Stimulated activated effector memory CD8-positive, alpha-beta T cell treated with anti-CD3 and anti-CD28 coated beads, Interleukin-12 subunit alpha, Interleukin-12 subunit beta, amount 100 ng/mL, for 72 hours (primary cell): ENCODE measurements at regions not wholly inside any gene's neighbourhood (a gene's known extent, or its start where the extent isn't known, plus 50 kb on each side); places are given as distances from the start of the nearest gene placed in this dataset.
"Not testable (repeated sequence)": the region's sequence is repeated elsewhere in the genome, so short reads cannot be mapped to it uniquely, and the experiment has no call there.

Experiments used
- ATAC-seq: fragments of 150-1000 bp; cut with Tn5 transposase; 2 replicates; pipeline ENCODE4 v1.10.0; 2021
- DNase-seq, 2 donors: peaks; one replicate each; pipeline ENCODE4 v3.0.0; 2021 to 2022; ENCODE audit warnings: low spot score in 2 of 2
- H3K27ac Mint-ChIP-seq: one replicate; pipeline ENCODE4 v1.8.0; 2022; ENCODE audit warnings: mild to moderate bottlenecking, mixed read lengths
- H3K36me3 Mint-ChIP-seq: one replicate; pipeline ENCODE4 v1.8.0; 2022; ENCODE audit warnings: mild to moderate bottlenecking, mixed read lengths
- H3K4me1 Mint-ChIP-seq: one replicate; pipeline ENCODE4 v1.8.0; 2022; ENCODE audit warnings: mixed read lengths
- H3K4me3 Mint-ChIP-seq: one replicate; pipeline ENCODE4 v1.8.0; 2022; ENCODE audit warnings: mild to moderate bottlenecking, mixed read lengths
- H3K9me3 Mint-ChIP-seq: one replicate; pipeline ENCODE4 v1.8.0; 2022; ENCODE audit warnings: mixed read lengths

- peaks cover 45% of the 10 kb centered on the region for H3K4me1 Mint-ChIP-seq
- H3K4me3 Mint-ChIP-seq, result no peak overlapping the region
- ATAC-seq (no peak), DNase-seq (no peak)
- H3K27ac Mint-ChIP-seq, result no peak overlapping the region
- H3K36me3 Mint-ChIP-seq, result peaks cover 19% of the 10 kb centered on the region
- H3K9me3 Mint-ChIP-seq, result no peaks in the 10 kb centered on the region
Measured at GRCh38 chr5:18736051-18736398, 1101.8 kb downstream of the TAF11L14 start.

- peaks cover 49% of the 10 kb centered on the region for H3K4me1 Mint-ChIP-seq
- ATAC-seq, H3K9me3 Mint-ChIP-seq, H3K4me3 Mint-ChIP-seq, H3K27ac Mint-ChIP-seq, DNase-seq: not testable (repeated sequence)
- peaks cover 13% of the 10 kb centered on the region for H3K36me3 Mint-ChIP-seq
Measured at GRCh38 chr5:18736736-18737135, 1102.5 kb downstream of the TAF11L14 start.

- Mint-ChIP-seq H3K4me3 (peak overlapping the region; percentile 14), H3K27ac (no peak overlapping the region), H3K9me3 (no peaks in the 10 kb centered on the region), H3K4me1 (peaks cover 61% of the 10 kb centered on the region), H3K36me3 (peaks cover 8% of the 10 kb centered on the region)
- DNase-seq (no peak), ATAC-seq (no peak)
Measured at GRCh38 chr5:18740301-18740700, 1106.0 kb downstream of the TAF11L14 start.

- H3K27ac Mint-ChIP-seq, result no peak overlapping the region
- DNase-seq, result no peak
- peaks cover 64% of the 10 kb centered on the region for H3K4me1 Mint-ChIP-seq
- H3K36me3 Mint-ChIP-seq, result peaks cover 17% of the 10 kb centered on the region
- H3K4me3 Mint-ChIP-seq, result peak overlapping the region; percentile 6
- no peaks in the 10 kb centered on the region for H3K9me3 Mint-ChIP-seq
- ATAC-seq, result no peak
Measured at GRCh38 chr5:18742830-18743229, 1108.6 kb downstream of the TAF11L14 start.

- DNase-seq (peak in 1 of 2 donors; percentile 60), ATAC-seq (peak; percentile 79)
- H3K36me3 Mint-ChIP-seq, result peaks cover 17% of the 10 kb centered on the region
- H3K4me1 Mint-ChIP-seq, result peaks cover 63% of the 10 kb centered on the region
- peak overlapping the region; percentile 85 for H3K4me3 Mint-ChIP-seq
- H3K27ac Mint-ChIP-seq, result peak overlapping the region; percentile 94
- no peaks in the 10 kb centered on the region for H3K9me3 Mint-ChIP-seq
Measured at GRCh38 chr5:18744441-18744840, 1110.2 kb downstream of the TAF11L14 start.

GRCh38 chr5:18745042-18745987 is 1111.1 kb downstream of the TAF11L14 start:
- DNase-seq, result no peak
- peak; percentile 58 for ATAC-seq
- H3K9me3 Mint-ChIP-seq, result peaks cover 2% of the 10 kb centered on the region
- H3K4me1 Mint-ChIP-seq, result peaks cover 69% of the 10 kb centered on the region
- H3K27ac Mint-ChIP-seq, result peak overlapping the region; percentile 94
- peaks cover 17% of the 10 kb centered on the region for H3K36me3 Mint-ChIP-seq
- H3K4me3 Mint-ChIP-seq, result peak overlapping the region; percentile 85

- ATAC-seq (peak; percentile 72), DNase-seq (peak in 1 of 2 donors; percentile 73)
- peaks cover 17% of the 10 kb centered on the region for H3K36me3 Mint-ChIP-seq
- H3K27ac Mint-ChIP-seq, result peak overlapping the region; percentile 94
- peaks cover 2% of the 10 kb centered on the region for H3K9me3 Mint-ChIP-seq
- H3K4me3 Mint-ChIP-seq, result peak overlapping the region; percentile 85
- H3K4me1 Mint-ChIP-seq, result peaks cover 63% of the 10 kb centered on the region
Measured at GRCh38 chr5:18745988-18746615, 1111.8 kb downstream of the TAF11L14 start.

- no peak overlapping the region for H3K27ac Mint-ChIP-seq
- H3K36me3 Mint-ChIP-seq, result peaks cover 14% of the 10 kb centered on the region
- DNase-seq (peak in 1 of 2 donors; percentile 62), ATAC-seq (peak; percentile 81)
- no peak overlapping the region for H3K4me3 Mint-ChIP-seq
- peaks cover 42% of the 10 kb centered on the region for H3K4me1 Mint-ChIP-seq
- peaks cover 2% of the 10 kb centered on the region for H3K9me3 Mint-ChIP-seq
Measured at GRCh38 chr5:18749763-18750162, 1115.5 kb downstream of the TAF11L14 start.

- ATAC-seq (no peak), DNase-seq (no peak)
- no peak overlapping the region for H3K27ac Mint-ChIP-seq
- H3K9me3 Mint-ChIP-seq, result peaks cover 2% of the 10 kb centered on the region
- no peaks in the 10 kb centered on the region for H3K36me3 Mint-ChIP-seq
- H3K4me1 Mint-ChIP-seq, result peaks cover 27% of the 10 kb centered on the region
- no peak overlapping the region for H3K4me3 Mint-ChIP-seq
Measured at GRCh38 chr5:18752317-18752716, 1118.1 kb downstream of the TAF11L14 start.

GRCh38 chr5:18754201-18754600 is 1119.9 kb downstream of the TAF11L14 start:
- no peak overlapping the region for H3K27ac Mint-ChIP-seq
- peaks cover 2% of the 10 kb centered on the region for H3K9me3 Mint-ChIP-seq
- H3K36me3 Mint-ChIP-seq, result no peaks in the 10 kb centered on the region
- H3K4me1 Mint-ChIP-seq, result peaks cover 19% of the 10 kb centered on the region
- no peak overlapping the region for H3K4me3 Mint-ChIP-seq
- ATAC-seq (no peak), DNase-seq (no peak)

- peak; percentile 88 for ATAC-seq
- Mint-ChIP-seq H3K27ac (no peak overlapping the region), H3K9me3 (no peaks in the 10 kb centered on the region), H3K4me3 (no peak overlapping the region), H3K36me3 (no peaks in the 10 kb centered on the region), H3K4me1 (peaks cover 13% of the 10 kb centered on the region)
- DNase-seq, result no peak
Measured at GRCh38 chr5:18761801-18762200, 1127.5 kb downstream of the TAF11L14 start.

GRCh38 chr5:18764161-18764560 is 1129.9 kb downstream of the TAF11L14 start:
- ATAC-seq, result no peak
- DNase-seq, result no peak

GRCh38 chr5:18765304-18765703 is 1131.0 kb downstream of the TAF11L14 start:
- ATAC-seq, result no peak
- DNase-seq, result no peak
- Mint-ChIP-seq H3K27ac (no peak overlapping the region), H3K4me1 (peaks cover 9% of the 10 kb centered on the region), H3K9me3 (no peaks in the 10 kb centered on the region), H3K4me3 (no peak overlapping the region), H3K36me3 (no peaks in the 10 kb centered on the region)

More at GRCh38 chr5:18764161-18764560, 1129.9 kb downstream of the TAF11L14 start:
- Mint-ChIP-seq H3K36me3 (no peaks in the 10 kb centered on the region), H3K4me1 (peaks cover 13% of the 10 kb centered on the region), H3K27ac (no peak overlapping the region), H3K9me3 (no peaks in the 10 kb centered on the region), H3K4me3 (no peak overlapping the region)

- DNase-seq (no peak), ATAC-seq (no peak)
- H3K36me3 Mint-ChIP-seq, result no peaks in the 10 kb centered on the region
- H3K27ac Mint-ChIP-seq, result no peak overlapping the region
- H3K4me1 Mint-ChIP-seq, result peaks cover 6% of the 10 kb centered on the region
- no peaks in the 10 kb centered on the region for H3K9me3 Mint-ChIP-seq
- H3K4me3 Mint-ChIP-seq, result no peak overlapping the region
Measured at GRCh38 chr5:18771097-18771610, 1136.9 kb downstream of the TAF11L14 start.

- Mint-ChIP-seq H3K9me3 (no peaks in the 10 kb centered on the region), H3K4me3 (no peak overlapping the region), H3K27ac (no peak overlapping the region), H3K4me1 (peaks cover 6% of the 10 kb centered on the region), H3K36me3 (no peaks in the 10 kb centered on the region)
- DNase-seq, result no peak
- ATAC-seq, result peak; percentile 68
Measured at GRCh38 chr5:18772475-18772874, 1138.2 kb downstream of the TAF11L14 start.
